ENCODE measurements at regions not wholly inside any gene's neighbourhood (a gene's known extent, or its start where the extent isn't known, plus 50 kb on each side); places are given as distances from the start of the nearest gene placed in this dataset.

DNA sequence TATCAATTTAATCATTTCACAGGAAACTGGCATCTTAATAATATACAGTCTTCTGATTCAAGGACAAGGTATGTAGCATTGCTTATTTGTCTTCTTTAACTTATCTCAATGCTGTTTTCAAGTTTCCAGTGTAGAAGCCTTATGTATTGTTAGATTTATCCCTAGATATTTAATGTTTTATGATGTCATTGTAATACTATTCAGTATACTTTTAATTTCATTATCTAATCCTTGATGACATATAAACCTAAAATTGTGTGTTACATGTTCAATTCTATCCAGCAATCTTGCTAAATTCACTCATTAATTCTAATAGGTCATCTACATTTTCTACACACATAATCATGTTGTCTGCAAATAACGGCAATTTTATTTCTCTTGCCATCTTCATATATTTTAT, 126.3 kb upstream of the SEC61G start:
- no peak overlapping the region for H3K27ac ChIP-seq
- intact Hi-C loops (cut with DNase I) = no loop called here
- no peaks in the 10 kb centered on the region for H3K36me3 ChIP-seq
- 100% methylated on average over 1 of the region's 1 CpG for WGBS (ENCODE audit: insufficient coverage, low coverage, low lambda C conversion rate, missing lambda C conversion rate)
- DNase-seq (no peak), ATAC-seq (no peak)
- TF ChIP-seq POLR2A (IDR thresholded peaks at IDR 0.05) (no peak), CTCF (IDR thresholded peaks at IDR 0.05) (no peak)
- no peaks in the 10 kb centered on the region for H3K9me3 ChIP-seq
- H3K4me1 ChIP-seq = peaks cover 0 to 7% (median 2%) of the 10 kb centered on the region in 4 donors
- H3K27me3 ChIP-seq = no peaks in the 10 kb centered on the region
- no peak overlapping the region for H3K4me3 ChIP-seq

DNA sequence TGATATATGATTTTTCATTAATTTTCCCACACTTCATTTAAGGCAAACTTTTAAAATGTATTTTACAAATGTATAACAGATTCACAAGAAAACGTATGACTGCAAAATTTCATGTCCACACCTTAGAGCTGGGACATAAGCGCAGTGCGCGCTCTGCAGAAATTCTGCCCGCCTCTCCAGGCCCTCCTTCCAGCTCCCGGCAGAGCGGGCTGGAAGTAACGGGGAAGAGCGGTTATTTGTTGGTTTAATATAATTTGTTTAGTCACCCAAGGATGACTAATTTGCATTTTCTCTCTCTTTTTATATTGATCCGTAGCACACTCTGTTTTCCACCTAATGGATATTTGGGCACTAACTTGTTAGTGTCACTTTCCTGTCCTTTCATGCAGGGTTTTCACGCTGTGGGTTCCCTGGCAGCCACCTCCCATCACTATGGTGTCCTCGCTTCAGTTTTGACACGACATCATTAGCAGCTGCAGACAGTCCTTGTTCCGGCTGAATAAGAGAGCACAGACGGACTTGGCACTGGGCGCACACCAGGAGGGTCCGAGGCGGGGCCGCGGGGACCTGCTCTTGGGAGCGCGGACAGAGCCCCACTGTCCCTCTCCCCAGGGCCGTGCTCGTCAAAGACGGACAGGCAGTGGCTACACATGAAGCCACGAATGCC, 129.2 kb upstream of the SEC61G start:
- intact Hi-C loops (cut with DNase I) = no loop called here
- no peak for TF ChIP-seq POLR2A (IDR thresholded peaks at IDR 0.05)
- TF ChIP-seq CTCF (IDR thresholded peaks at IDR 0.05) = no peak
- 33% methylated on average over 25 of the region's 26 CpGs for WGBS (ENCODE audit: insufficient coverage, low coverage, low lambda C conversion rate, missing lambda C conversion rate)
- Histone ChIP-seq H3K27ac (no peak overlapping the region), H3K9me3 (no peaks in the 10 kb centered on the region), H3K4me1 (no peaks in the 10 kb centered on the region), H3K4me3 (peak overlapping the region; percentile 35 to 55 (median 43)), H3K27me3 (no peaks in the 10 kb centered on the region), H3K36me3 (no peaks in the 10 kb centered on the region)
- DNase-seq (peak in 2 of 3 donors; percentile 30 to 46), ATAC-seq (peak; percentile 73 to 90 (median 82))

DNA sequence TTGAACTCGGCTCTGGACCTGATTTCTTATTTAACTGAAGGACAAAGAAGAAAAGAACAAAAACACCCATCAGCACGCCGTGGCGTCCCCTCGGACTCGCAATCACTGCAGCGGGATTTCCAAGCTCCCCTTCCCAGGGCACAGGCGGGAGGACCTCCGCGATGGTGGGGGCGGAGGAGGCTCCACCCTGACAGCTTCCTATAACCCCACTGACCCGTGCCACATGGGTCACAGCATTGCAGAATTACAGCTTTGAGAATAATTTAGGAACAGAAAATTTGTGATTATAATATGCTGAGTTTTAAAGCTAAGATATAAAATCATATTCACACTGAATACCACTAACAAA, 129.7 kb upstream of the SEC61G start:
- DNase-seq (no peak), ATAC-seq (peak; percentile 71 to 88 (median 77))
- no peak for TF ChIP-seq CTCF (IDR thresholded peaks at IDR 0.05)
- TF ChIP-seq POLR2A (IDR thresholded peaks at IDR 0.05) = no peak
- H3K4me3 ChIP-seq = peak overlapping the region; percentile 35 to 55 (median 43)
- H3K27ac ChIP-seq = no peak overlapping the region
- no peaks in the 10 kb centered on the region for H3K4me1 ChIP-seq
- no peaks in the 10 kb centered on the region for H3K9me3 ChIP-seq
- H3K36me3 ChIP-seq = no peaks in the 10 kb centered on the region
- 13% methylated on average over 12 of the region's 12 CpGs for WGBS (ENCODE audit: insufficient coverage, low coverage, low lambda C conversion rate, missing lambda C conversion rate)
- intact Hi-C loops (cut with DNase I) = no loop called here
- no peaks in the 10 kb centered on the region for H3K27me3 ChIP-seq

DNA sequence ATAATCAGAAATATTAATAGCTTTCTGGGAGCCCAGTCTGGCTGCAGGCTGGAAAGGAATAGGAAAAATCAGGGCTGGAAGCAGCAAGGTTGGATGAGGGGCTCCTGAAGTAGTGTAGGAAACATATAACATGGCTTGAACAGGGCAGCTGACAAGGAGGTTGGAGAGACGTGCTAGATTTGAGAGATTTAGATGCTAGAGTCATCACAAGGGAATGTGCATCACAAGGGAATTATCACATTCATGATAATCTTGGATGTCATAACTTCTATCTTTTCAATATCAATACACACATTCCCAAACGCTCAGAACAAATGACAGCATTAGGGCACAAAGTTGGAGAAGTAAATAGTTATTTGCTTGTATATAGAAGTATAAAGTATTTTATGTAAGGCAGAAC, 120.9 kb upstream of the EGFR start:
- Histone ChIP-seq H3K4me3 (no peak overlapping the region), H3K36me3 (no peaks in the 10 kb centered on the region), H3K4me1 (no peaks in the 10 kb centered on the region), H3K9me3 (no peaks in the 10 kb centered on the region), H3K27ac (no peak overlapping the region), H3K27me3 (no peaks in the 10 kb centered on the region)
- 55% methylated on average over 2 of the region's 2 CpGs for WGBS (ENCODE audit: insufficient coverage, low coverage, low lambda C conversion rate, missing lambda C conversion rate)
- DNase-seq (no peak), ATAC-seq (no peak)
- no peak for TF ChIP-seq POLR2A (IDR thresholded peaks at IDR 0.05)
- TF ChIP-seq CTCF (IDR thresholded peaks at IDR 0.05) = no peak
- intact Hi-C loops (cut with DNase I) = no loop called here

All from right lobe of liver (tissue), 6 donors.